Calu3 (cell line): ENCODE measurements at regions not wholly inside any gene's neighbourhood (a gene's known extent, or its start where the extent isn't known, plus 50 kb on each side); places are given as distances from the start of the nearest gene placed in this dataset.

Experiments used
- BruUV-seq: library from RNA; stranded (reverse); fragments of 400-500 nt; replicated peaks from 2 replicates; lab custom pipeline; 2021; lab: Mats Ljungman, UMichigan
- CTCF ChIA-PET: fragments of 300-600 bp; sonication (Branson Sonifier 250); formaldehyde crosslinking; loops from one replicate; lab custom pipeline; 2022; ENCODE audit warnings: antibody characterized with exemption; lab: Charles Lee
- DNase-seq: peaks from one replicate; pipeline ENCODE4 v3.0.0; 2022
- H3K27ac Mint-ChIP-seq: one replicate; pipeline ENCODE4 v1.8.0; 2022; ENCODE audit warnings: mixed read lengths; ENCODE audit not compliant: unreplicated experiment
- H3K27me3 Mint-ChIP-seq: one replicate; pipeline ENCODE4 v1.8.0; 2022; ENCODE audit warnings: mixed read lengths; ENCODE audit not compliant: unreplicated experiment
- H3K36me3 Mint-ChIP-seq: one replicate; pipeline ENCODE4 v1.8.0; 2022; ENCODE audit warnings: mild to moderate bottlenecking, moderate library complexity, mixed read lengths; ENCODE audit not compliant: insufficient read depth, unreplicated experiment
- H3K4me1 Mint-ChIP-seq: one replicate; pipeline ENCODE4 v1.8.0; 2022; ENCODE audit warnings: mild to moderate bottlenecking, low read depth, mixed read lengths; ENCODE audit not compliant: unreplicated experiment
- H3K4me3 Mint-ChIP-seq: one replicate; pipeline ENCODE4 v1.8.0; 2022; ENCODE audit warnings: mild to moderate bottlenecking, low read depth, moderate library complexity, mixed read lengths; ENCODE audit not compliant: unreplicated experiment
- H3K9me3 Mint-ChIP-seq: one replicate; pipeline ENCODE4 v1.8.0; 2022; ENCODE audit warnings: low read depth, mixed read lengths; ENCODE audit not compliant: unreplicated experiment
- intact Hi-C: fragments of 100-400 bp; cut with micrococcal nuclease; formaldehyde crosslinking; loops from one replicate; pipeline ENCODE4 v1.10.0; 2022; ENCODE audit not compliant: unreplicated experiment
- TF ChIP-seq, protein P1 (sequence below): fragments of 200-600 bp; IDR thresholded peaks from one replicate; pipeline ENCODE4 v1.8.0; 2022; ENCODE audit warnings: antibody characterized with exemption; ENCODE audit not compliant: unreplicated experiment

DNA sequence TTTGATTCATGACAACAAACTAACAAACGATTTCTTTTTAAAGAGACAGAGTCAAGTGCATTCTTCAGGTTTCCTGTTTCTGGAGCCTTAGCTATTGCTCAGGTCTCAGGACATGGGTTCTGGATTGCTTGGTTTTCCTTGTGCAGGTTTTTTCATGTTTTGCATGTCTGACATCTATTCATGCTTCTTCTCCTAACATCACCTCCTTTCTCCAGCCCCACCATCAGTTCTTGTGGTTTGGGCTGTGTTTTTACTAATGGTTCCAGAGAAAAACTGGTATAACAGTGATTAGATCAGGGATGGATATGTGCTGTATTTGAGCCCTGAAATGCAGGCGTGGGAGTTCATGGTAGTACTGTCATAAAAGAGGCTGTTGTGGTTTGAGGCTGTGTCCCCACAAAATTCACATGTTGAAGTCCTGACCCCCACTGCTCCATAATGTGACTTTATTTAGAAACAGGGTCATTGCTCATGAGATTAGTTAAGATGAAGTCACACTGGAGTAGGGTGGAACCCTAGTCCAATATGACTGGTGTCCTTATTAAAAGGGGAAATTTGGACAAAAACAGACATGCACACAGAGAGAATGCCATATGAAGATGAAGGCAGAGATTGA is 67.9 kb downstream of the IRX6 start:
- peaks cover 18% of the 10 kb centered on the region for H3K4me1 Mint-ChIP-seq
- H3K36me3 Mint-ChIP-seq = no peaks in the 10 kb centered on the region
- CTCF ChIA-PET = interaction anchor here (0.6 kb wide), 1 partner anchor 498 kb away, joined by 6 read pairs; no protein-coding TSS in a partner anchor
- no peak overlapping the region for H3K27ac Mint-ChIP-seq
- H3K4me3 Mint-ChIP-seq = no peak overlapping the region
- H3K27me3 Mint-ChIP-seq = no peaks in the 10 kb centered on the region
- H3K9me3 Mint-ChIP-seq = no peaks in the 10 kb centered on the region
- DNase-seq = no peak
- intact Hi-C loops = no loop called here
- TF ChIP-seq, protein P1, sequence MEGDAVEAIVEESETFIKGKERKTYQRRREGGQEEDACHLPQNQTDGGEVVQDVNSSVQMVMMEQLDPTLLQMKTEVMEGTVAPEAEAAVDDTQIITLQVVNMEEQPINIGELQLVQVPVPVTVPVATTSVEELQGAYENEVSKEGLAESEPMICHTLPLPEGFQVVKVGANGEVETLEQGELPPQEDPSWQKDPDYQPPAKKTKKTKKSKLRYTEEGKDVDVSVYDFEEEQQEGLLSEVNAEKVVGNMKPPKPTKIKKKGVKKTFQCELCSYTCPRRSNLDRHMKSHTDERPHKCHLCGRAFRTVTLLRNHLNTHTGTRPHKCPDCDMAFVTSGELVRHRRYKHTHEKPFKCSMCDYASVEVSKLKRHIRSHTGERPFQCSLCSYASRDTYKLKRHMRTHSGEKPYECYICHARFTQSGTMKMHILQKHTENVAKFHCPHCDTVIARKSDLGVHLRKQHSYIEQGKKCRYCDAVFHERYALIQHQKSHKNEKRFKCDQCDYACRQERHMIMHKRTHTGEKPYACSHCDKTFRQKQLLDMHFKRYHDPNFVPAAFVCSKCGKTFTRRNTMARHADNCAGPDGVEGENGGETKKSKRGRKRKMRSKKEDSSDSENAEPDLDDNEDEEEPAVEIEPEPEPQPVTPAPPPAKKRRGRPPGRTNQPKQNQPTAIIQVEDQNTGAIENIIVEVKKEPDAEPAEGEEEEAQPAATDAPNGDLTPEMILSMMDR = no peak
- no TSS peak for BruUV-seq

DNA sequence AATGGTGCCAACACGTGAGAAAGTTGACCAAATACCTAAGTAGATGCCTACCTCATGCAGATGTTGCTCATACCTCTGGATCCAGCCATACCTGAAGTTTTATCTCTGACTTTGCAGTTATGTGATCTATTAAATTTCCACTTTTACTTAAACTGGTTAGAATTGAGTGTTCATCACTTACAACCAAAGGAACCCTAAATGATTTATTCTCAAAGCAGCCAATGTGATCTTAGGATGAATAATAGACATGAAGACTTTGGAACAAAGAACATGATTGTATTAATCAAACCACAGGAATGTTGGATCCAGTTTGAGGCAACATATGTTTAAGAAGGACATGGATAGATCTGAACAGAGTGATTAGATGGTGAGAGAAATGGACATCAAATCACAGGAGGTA is 68.7 kb downstream of the IRX6 start:
- no peak for DNase-seq
- Mint-ChIP-seq H3K4me3 (no peak overlapping the region), H3K4me1 (peaks cover 18% of the 10 kb centered on the region), H3K27ac (no peak overlapping the region), H3K36me3 (no peaks in the 10 kb centered on the region), H3K27me3 (no peaks in the 10 kb centered on the region), H3K9me3 (no peaks in the 10 kb centered on the region)
- TF ChIP-seq, protein P1 = no peak
- BruUV-seq = no TSS peak
- CTCF ChIA-PET = interaction anchor here (0.6 kb wide), 1 partner anchor 499 kb away, joined by 6 read pairs; no protein-coding TSS in a partner anchor
- intact Hi-C loops = no loop called here

DNA sequence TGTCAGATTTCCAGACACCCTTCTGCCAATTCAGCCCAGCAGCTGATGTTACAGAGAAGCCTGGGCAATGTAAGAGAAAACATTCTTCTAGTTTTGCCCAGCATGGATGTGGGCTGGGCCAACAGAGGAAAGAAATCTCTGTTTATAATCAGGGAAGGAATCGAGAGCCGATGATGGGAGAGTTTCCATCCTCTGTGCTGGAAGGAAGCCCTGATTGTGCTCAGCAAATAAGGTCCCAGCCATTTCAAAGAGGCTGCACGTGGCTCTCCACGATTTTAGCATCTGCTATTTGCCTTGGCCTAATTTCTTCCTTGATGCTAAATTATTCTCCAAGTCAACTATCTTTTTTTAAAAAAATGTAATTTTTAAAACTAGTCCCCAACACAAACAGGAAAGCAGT is 70.0 kb downstream of the IRX6 start:
- Mint-ChIP-seq H3K9me3 (no peaks in the 10 kb centered on the region), H3K4me3 (no peak overlapping the region), H3K4me1 (peaks cover 18% of the 10 kb centered on the region), H3K27ac (no peak overlapping the region), H3K27me3 (no peaks in the 10 kb centered on the region), H3K36me3 (no peaks in the 10 kb centered on the region)
- BruUV-seq = no TSS peak
- CTCF ChIA-PET = interaction anchor here (0.6 kb wide), 1 partner anchor 63 kb away, joined by 3 read pairs; no protein-coding TSS in a partner anchor
- DNase-seq = no peak
- TF ChIP-seq, protein P1 = no peak
- intact Hi-C loops = no loop called here

DNA sequence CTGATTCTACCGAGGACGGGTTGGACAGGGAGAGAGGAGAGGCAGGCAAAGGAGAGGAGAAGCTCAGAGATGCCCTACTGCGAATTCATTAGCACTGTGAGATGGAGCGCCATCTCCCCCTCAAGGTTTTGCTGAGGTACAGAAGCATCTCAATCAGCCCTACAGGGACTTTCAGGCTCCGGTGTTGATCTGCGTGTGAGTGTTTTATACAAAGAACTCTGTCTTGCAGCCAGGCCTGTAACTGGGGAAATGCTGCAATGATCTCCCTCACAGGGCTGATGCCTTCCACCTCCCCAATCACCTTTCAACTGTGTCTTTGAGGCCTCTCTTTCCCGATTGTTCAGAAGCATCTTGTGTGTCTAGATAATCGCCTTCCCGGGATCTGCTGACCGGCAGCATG is 74.8 kb downstream of the IRX6 start:
- CTCF ChIA-PET = interaction anchor here (0.6 kb wide), 1 partner anchor 1405 kb away, joined by 3 read pairs; no protein-coding TSS in a partner anchor
- no peak overlapping the region for H3K4me3 Mint-ChIP-seq
- no TSS peak for BruUV-seq
- no peaks in the 10 kb centered on the region for H3K36me3 Mint-ChIP-seq
- H3K27ac Mint-ChIP-seq = no peak overlapping the region
- no peak for DNase-seq
- H3K4me1 Mint-ChIP-seq = no peaks in the 10 kb centered on the region
- intact Hi-C loops = no loop called here
- peaks cover 4% of the 10 kb centered on the region for H3K9me3 Mint-ChIP-seq
- H3K27me3 Mint-ChIP-seq = peaks cover 25% of the 10 kb centered on the region
- TF ChIP-seq, protein P1 = no peak
